Hepatocyte (in vitro differentiated cells): ENCODE measurements at regions not wholly inside any gene's neighbourhood (a gene's known extent, or its start where the extent isn't known, plus 50 kb on each side); places are given as distances from the start of the nearest gene placed in this dataset.

ENCODE experiments used
- CTCF ChIP-seq: fragments of 200-600 bp; sonication (generic); IDR thresholded peaks from 2 replicates; pipeline ENCODE4 v1.5.1; 2016; ENCODE audit warnings: antibody characterized with exemption, mild to moderate bottlenecking; ENCODE audit not compliant: poor library complexity
- EZH2 ChIP-seq: fragments of 200-600 bp; sonication (generic); IDR thresholded peaks from 2 replicates; pipeline ENCODE4 v1.6.1; 2016; ENCODE audit warnings: antibody characterized with exemption, mild to moderate bottlenecking, borderline replicate concordance

GRCh38 chr4:157576671-157577217 lies 356.2 kb downstream of the GRIA2 start:
- no peak for TF ChIP-seq CTCF
- TF ChIP-seq EZH2, result no peak
